GM19035 (cell line): ENCODE measurements at regions not wholly inside any gene's neighbourhood (a gene's known extent, or its start where the extent isn't known, plus 50 kb on each side); places are given as distances from the start of the nearest gene placed in this dataset.

Experiments used
- ATAC-seq: cut with Tn5 transposase; IDR thresholded peaks from one replicate; pipeline ENCODE4 v1.9.1; 2021; ENCODE audit not compliant: unreplicated experiment

DNA sequence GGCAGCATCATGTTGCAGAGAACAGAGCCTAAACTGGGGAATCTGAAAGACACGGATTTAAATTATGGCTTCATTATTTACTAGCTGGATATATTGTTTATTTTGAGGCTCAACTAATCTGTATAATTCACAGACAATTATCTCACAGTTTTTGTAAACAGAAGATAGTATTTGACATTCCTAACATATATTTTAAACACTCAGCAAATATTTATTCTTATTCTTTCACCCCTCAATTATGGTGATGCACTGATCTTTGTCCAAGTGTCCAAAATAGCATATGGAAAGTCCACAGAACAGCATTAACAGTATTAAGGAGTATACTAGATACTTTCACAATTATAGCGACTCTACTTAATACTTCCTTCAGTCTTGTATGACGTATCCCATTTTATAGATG is 257.0 kb downstream of the ADGRG6 start:
- no peak for ATAC-seq

DNA sequence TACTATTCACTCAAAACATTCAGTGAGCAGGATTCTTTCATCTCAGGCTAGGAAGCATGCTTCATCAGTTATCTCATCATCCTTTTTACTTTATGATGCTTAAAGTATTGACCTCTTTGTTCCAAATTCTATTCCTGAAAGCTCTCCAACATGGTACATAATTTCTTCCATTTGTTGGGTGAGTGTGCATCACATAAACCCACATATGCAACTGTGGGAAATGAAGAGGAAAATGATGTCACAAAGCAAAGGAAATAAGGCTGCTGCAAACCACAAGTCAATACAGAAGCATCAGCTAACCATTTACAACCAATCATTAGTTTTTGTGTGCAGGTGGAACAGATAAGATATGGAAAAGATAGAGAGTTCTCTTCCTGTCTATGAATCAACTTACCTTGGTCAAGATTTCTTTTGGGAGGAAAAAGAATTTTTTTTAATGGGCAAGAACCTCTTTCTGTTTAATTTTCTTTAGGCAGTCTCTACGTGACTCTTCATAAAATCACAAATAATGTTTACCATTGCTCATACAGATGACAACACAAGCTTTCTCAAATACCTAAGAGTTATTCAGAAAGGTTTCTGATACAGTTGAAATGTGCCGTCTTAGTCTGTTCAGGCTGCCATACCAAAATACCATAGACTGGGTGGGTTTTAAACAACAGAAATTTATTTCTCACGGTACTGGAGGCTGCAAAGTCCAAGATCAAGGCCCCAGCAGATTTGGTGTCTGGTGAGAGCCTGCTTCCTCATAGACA is 259.9 kb downstream of the ADGRG6 start:
- no peak for ATAC-seq

DNA sequence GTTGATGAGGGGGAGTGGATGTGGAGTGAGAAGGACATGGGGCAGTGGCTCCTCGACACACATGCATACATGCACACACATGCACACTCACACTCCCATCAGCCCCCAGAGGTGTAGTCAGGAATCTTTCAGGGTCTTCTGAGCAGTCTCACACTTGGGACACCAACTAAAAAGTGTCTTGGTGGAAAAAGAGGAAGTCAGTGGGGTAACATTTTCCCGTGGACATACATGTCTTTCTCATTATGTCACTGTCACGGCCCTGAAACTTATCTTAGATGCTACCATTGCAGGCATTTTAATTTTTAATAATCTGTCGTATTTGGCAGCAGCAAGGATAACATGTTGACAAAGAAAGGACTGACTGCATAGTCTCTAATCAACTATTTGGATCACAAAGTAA is 261.1 kb downstream of the ADGRG6 start:
- no peak for ATAC-seq

DNA sequence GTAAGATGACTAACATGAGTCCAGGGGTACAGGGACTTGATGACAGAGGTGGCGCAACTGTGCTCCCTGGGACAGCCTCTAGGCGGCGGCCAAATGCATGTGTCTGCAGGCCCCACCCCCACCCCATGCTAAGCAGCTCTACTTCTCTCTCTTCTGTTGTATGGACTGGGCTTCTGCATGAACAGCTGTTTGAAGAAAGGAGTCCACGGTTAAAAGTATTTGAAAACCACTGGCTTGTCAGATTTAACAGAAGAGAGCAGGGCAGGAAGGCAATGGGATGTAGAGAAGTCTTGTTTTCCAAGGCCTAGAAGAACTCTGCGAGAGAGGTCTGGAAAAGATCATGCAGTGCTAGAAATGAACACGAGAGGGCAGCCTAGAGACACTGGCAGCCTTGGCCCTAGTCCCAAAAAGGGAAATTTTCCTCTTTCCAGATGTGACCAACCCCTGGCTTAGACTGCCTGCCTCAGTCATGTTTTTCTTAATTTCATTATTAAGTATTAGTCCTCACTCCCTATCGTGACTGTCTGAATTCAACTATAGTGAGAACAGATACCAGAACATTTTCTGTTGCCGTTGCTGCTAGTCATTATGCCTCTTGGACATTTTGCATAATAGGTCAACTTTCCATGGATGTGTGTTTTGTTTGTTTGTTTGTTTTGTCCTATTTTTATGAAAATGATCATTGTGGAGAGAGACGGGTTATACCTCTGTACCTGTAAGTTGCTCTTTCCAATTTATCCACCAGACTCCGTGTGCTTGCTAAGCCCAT is 265.0 kb downstream of the ADGRG6 start:
- ATAC-seq, result peak; percentile 73

DNA sequence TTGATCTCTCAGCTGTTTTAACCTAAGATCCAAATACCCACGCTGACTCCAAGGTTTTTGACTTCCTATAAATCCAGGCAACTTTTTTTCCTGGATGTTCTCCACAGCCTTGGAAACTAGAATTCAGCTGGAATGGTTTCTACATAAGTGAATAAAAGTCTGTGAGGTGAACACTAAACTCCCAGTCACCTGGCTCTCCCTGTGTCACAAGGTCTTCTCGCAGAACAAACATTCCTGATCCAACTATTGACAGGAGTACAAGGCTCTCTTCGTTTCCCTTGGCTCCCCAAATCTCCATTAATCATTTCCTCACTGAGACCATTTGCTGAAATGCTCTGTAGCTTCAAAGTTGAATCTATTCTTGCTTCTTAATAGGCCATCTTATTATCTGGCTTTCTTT is 265.7 kb downstream of the ADGRG6 start:
- ATAC-seq, result no peak

DNA sequence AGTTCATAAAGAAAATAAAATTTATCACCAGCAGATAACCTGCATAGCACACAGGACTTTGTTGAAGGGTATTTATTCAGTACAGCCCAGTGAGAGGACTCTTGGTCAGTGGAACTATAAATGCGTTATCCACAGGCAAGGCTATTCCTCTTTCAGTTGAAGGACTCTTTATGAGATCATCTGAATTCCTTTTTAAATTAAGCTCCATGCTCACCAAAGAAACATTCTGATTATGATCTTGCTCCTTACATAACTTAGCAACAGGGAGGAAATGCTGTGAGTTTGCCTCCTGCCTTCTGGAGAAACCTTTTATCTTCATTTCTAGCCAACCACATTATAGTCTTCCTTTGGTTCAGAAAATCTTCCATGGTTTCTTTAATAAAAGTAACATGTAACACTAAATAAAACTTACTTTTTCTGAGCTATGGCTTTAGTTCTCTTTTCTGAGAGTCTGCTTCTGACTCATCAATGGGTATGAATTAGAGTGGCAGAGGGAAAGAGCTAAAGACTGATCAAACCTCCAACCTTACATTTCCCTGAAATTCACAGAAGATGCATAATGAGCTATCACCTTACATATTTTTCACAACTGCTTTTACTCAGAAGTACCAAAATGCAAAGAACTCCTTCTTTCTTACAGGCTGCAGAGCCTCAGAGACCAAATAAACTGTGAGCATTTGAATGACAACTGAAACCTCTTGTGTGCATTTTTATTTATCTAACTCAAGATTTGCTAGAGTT is 267.2 kb downstream of the ADGRG6 start:
- ATAC-seq, result no peak

DNA sequence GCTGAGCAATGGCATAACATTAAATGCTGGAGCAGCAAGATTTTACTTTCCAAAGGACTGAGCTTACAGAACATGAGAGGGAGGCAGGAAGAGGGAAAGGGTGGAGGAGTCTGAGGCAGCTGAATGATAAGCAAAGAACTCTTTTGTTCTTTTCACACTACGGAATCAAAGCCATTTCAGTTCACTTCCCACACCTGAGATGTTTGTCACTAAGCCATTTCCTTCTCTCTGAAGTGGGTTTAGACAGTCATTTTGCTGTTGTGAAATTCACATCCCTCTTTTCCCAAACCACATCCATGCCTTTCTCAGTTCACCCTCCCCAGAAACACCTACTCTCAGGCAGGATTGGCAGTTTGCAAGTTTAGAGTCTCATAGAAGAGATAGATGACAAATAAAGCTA is 267.9 kb downstream of the ADGRG6 start:
- no peak for ATAC-seq

DNA sequence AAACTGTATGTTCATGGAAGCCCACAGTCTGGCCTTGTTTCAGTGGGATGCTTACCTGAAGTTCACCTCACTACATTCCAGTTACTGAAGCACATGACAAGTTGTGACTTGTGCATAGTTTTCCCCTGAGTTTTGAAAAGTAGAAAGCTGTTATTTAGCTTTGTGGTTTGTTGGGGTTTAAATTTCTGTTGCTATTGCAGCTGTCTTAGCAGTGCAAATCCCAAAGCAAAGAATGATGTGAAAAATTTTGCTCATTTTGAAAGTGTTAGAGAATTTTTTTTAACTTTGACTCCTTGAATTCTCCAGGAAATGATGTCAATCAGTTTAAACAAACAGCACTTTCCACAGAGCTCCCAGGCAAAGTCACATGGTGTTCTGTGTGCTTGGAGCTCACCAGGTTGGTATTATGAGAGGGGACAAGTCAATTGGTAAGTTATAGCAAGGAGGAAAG is 268.4 kb downstream of the ADGRG6 start:
- ATAC-seq, result no peak

DNA sequence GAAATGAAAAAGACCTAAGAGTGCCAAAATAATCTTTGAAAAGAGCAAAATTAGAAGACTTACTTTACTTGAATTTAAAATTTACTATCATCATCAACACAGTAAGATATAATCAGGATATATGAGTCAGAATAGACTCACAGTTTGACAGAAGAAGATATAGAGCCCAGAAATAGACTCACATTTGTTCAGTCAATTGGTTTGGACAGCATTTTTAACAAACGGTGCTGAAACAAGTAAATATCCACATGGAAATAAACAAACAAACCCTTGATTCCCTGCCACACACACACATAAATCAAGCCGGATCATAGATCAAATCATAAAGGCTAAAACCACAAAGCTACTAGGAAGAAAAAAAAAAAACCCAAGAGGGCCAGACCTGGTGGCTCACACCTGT is 291.1 kb downstream of the ADGRG6 start:
- ATAC-seq, result no peak

DNA sequence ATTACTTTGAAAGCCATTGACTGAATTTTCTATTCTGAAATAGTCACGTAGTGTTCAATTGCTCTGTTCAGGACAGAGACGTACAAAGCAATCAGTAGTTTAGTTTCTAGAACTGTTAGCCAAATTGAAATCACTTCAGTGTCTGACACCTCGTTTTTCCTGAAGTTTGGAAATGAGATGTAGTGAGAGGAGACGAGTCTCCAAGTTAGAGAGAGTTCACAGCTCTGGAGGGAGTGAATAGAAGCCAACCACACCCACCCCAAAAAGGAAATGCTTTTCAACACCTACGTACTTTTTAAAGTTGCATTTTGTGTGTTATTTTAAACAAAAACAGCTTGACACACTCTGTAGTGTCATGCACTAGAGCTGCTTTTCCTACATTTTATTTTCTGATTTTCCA is 296.0 kb downstream of the ADGRG6 start:
- ATAC-seq, result no peak

DNA sequence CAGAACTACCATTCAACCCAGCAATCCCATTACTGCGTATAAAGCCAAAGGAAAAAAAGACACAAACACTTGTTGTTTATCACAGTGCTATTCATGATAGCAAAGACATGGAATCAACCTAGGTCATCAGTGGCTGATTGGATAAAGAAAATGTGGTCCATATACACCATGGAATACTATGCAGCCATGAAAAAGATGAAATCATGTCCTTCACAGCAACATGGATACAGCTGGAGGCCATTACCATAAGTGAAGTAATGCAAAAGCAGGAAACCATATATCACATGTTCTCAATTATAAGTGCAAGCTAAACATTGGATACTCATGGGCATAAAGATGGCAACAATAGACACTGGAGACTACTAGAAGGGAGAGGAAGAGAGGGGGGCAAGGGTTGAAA is 299.6 kb downstream of the ADGRG6 start:
- no peak for ATAC-seq

DNA sequence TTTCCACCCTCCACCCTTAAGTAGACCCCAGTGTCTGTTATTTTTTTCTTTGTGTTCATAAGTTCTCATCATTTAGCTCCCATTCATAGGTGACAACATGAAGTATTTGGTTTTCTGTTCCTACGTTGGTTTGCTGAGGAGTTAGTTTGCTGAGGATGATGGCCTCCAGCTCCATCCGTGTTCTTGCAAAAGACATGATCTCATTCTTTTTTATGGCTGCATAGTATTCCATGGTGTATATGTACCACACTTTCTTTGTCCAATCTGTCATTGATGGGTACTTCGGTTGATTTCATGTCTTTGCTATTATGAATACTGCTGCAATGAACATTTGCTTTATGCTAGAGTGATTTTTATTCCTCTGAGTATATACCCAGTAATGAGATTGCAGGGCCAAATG is 301.2 kb downstream of the ADGRG6 start:
- no peak for ATAC-seq

DNA sequence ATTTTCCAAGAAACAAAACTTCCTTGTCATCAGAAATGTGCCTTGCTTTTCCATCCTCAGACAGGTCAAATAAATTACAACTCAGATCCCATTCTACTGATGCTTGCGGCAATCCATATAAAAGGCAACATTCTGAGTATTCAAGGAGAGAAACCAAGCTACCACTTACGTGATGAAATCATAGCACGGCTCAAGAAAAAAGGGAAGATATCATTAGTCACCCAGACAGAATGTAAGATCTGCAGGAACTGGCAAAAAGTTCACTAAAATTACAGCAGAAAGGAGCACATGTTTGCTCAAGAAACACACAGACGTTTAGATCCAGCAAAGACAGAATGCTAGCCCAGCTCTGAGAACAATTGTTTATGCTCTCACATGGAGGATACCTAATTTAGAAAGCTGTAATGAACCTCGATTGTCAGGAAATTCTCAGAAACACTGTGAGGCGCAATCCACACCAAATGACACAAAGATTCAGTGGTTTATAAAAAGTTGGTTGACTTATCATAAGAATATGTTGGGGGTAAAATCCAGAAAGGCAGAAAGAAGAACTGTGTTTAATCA is 304.2 kb downstream of the ADGRG6 start:
- ATAC-seq, result no peak

DNA sequence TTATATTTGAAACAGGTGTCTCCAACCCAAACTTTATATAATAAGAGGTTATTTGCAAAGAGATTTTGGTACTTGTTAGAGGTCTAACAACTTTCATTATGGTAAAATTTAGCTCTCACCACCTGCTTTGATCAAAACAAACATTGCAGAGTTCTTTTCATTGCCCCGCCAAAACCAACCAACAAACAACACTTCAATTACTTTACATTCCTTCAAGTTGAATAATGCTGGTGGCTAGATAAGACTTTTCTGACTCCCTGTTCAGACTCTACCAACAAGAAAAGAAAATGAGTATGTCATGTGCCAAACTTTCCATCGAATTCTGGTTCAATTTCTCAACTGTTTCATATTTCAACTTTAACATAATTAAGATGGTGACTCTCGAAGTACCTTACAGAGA is 311.1 kb downstream of the ADGRG6 start:
- ATAC-seq, result no peak

DNA sequence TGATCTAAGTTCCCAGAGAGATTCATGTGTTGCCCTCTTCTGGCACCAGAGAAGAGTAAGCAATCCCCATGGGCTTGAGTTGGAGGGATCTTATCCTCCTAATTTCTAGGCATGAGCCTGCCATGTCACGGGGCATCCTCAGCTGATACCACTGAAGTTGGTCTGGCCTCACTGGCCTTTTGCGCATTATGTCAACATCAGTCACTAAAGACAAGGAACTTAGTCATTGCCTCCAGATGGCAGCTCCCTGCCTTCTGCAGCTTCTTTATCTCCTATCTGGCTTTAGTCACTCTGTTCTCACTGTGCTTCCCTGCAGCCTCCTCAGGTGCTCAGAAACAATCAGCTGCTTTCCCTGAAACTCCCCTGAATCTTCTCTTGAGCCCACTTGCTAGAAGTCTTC is 312.2 kb downstream of the ADGRG6 start:
- ATAC-seq, result no peak

DNA sequence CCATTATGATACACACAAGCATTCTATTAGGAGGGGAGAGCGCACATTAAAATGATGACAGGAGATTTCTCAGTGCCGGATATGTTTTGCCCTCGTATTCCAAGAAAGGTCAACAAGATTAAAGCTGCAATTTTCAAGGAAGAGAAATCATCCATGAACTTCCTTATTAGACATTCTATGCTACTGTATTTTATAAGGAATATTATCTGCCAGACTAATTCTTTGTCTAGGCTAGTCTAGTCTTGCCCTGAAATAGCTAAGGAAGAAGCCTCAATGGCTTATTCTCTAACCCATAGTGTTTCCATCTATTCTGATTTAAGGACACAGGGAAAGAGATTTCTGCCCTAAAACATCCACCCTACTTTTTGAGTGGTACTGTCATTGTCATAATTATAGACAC is 315.4 kb downstream of the ADGRG6 start:
- ATAC-seq, result no peak

DNA sequence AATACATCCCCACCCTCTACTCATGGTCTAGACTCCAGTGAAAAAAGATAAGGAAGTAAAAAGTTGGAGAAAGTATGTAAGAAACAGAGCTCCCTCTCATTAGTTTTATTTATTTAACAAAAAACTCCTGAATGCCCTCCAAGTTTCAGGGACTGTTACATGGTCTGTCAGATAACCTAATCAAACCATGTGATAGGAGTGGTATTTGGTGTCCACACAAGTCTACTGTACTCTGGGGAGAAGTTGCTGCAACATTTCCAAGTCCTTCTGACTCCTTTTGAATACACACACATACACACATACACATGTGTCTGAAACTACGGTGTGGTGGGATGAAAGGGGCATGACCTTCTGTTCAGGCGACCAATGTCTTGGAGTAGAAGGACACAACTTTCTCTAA is 320.0 kb downstream of the ADGRG6 start:
- ATAC-seq, result no peak

DNA sequence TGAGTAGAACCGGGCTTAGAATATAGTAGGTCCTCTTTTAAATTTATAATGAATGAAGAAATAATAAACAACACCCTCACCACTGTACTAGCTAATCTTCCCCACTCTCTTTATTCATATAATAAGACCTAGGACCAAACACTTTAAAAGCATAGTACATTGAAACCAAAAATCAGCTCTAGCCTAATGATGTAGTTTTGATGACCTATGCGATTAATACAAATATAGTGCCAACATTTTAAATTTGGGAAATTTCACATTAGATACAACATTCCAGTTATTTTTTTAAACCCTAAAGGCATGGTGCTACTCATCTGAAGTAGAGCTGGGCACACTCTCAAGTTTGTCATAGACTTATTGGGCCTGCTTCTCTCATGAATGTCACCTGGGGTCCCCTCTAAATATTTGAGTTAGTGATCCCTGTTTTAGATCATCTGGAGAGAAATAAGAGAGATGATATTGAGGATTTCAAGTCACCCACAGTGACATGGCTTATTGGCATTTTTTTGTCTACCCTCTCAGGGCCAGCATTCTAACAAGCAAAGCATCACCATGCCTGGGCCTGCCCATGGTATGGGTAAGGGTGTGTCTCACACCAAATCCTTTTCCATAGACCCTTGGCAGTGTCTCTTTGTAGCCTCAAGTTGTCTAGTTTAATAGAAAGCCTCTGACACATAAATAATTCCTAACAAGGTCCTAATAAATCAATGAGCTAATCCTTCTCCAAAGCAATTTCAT is 319.8 kb downstream of the HIVEP2 start:
- no peak for ATAC-seq

DNA sequence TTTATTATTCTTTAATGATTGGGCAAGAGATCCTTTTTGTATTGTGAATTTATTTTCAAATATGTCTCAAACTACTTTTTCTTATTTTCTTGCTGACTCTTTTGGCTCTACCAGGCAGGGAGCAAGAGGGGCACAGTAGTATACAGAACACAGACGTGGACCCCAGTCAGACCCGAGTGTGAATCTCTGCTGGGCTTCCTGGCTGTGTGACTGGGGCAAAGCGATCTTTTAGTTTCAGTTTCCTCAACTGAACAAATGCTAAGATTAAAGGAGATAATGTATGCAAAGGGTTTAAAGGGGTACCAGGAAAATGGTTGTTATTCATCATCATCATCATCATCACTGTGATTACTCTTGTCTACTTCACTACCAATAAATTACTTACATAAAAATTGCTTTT is 317.5 kb downstream of the HIVEP2 start:
- no peak for ATAC-seq

DNA sequence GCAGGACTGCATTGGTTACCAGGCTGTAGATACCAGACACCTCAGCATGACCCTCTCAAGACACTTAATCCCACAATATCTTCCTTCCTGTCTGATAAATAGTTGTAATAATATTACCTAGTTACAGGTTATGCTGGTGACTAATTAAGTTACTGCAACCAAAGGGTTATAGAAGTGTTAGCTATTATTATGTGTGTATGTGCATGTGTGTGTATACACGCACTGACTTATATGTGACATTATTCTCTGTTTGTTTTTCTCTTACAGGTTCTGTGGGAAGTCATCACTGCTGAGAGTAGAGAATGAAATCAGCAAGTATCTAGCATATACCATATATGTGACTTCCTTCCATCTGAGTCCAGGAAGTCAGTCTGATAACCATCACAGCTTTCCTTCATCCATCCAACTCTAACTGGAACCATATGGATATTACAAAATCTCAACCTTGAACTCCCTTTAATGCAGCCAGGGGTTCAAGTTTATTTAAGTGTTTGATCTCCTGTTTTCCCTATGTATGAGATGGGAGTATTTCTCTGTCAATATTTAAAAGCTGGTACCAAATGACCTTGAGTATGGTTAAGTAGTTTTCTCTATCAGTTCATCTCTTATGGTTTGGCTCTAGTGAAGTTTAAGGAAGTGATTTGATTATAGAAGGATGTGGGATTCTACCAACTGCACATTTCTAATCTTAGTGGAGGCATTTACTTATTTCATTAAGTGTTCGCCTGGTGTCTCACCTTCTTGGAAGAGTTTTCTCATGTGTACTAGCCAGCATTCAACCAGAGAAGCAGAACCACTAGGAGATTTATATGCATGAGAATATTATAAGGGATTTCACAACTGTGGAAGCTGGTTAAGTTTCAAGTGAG is 313.2 kb downstream of the HIVEP2 start:
- no peak for ATAC-seq
